Activated CD4-positive, alpha-beta T cell treated with anti-CD3 and anti-CD28 coated beads, Interleukin-2, amount 10 ng/mL, durations not matched to agents 24 days and 14 days (primary cell): ENCODE measurements at regions not wholly inside any gene's neighbourhood (a gene's known extent, or its start where the extent isn't known, plus 50 kb on each side); places are given as distances from the start of the nearest gene placed in this dataset.

Experiments used
- DNase-seq: peaks from one replicate; pipeline ENCODE4 v3.0.0; 2022
- H3K27ac Mint-ChIP-seq: one replicate; pipeline ENCODE4 v1.8.0; 2022; ENCODE audit warnings: mild to moderate bottlenecking, mixed read lengths
- H3K27me3 Mint-ChIP-seq: one replicate; pipeline ENCODE4 v1.8.0; 2022; ENCODE audit warnings: mixed read lengths
- H3K36me3 Mint-ChIP-seq: one replicate; pipeline ENCODE4 v1.8.0; 2022; ENCODE audit warnings: low read depth, mild to moderate bottlenecking, mixed read lengths
- H3K4me1 Mint-ChIP-seq: one replicate; pipeline ENCODE4 v1.8.0; 2021; ENCODE audit warnings: mixed read lengths
- H3K4me3 Mint-ChIP-seq: one replicate; pipeline ENCODE4 v1.8.0; 2022; ENCODE audit warnings: mild to moderate bottlenecking, moderate library complexity, mixed read lengths
- H3K9me3 Mint-ChIP-seq: one replicate; pipeline ENCODE4 v1.8.0; 2021; ENCODE audit warnings: mixed read lengths
- intact Hi-C: fragments of 100-400 bp; cut with micrococcal nuclease; formaldehyde crosslinking; loops from one replicate; pipeline ENCODE4 v1.15.1; 2023

- Mint-ChIP-seq H3K4me3 (no peak overlapping the region), H3K27ac (no peak overlapping the region), H3K27me3 (no peaks in the 10 kb centered on the region), H3K4me1 (no peaks in the 10 kb centered on the region), H3K36me3 (no peaks in the 10 kb centered on the region), H3K9me3 (no peaks in the 10 kb centered on the region)
- intact Hi-C loops: no loop called here
- DNase-seq: no peak
Observed at GRCh38 chr1:238135708-238136664, 245.3 kb upstream of the ZP4 start.

- H3K4me1 Mint-ChIP-seq: no peaks in the 10 kb centered on the region
- no peak overlapping the region for H3K4me3 Mint-ChIP-seq
- no peaks in the 10 kb centered on the region for H3K36me3 Mint-ChIP-seq
- intact Hi-C loops: no loop called here
- H3K9me3 Mint-ChIP-seq: no peaks in the 10 kb centered on the region
- no peak overlapping the region for H3K27ac Mint-ChIP-seq
- DNase-seq: no peak
- H3K27me3 Mint-ChIP-seq: no peaks in the 10 kb centered on the region
Observed at GRCh38 chr1:238129677-238130076, 239.0 kb upstream of the ZP4 start.

- DNase-seq: no peak
- Mint-ChIP-seq H3K9me3 (no peaks in the 10 kb centered on the region), H3K36me3 (no peaks in the 10 kb centered on the region), H3K27me3 (no peaks in the 10 kb centered on the region), H3K27ac (no peak overlapping the region), H3K4me3 (no peak overlapping the region), H3K4me1 (no peaks in the 10 kb centered on the region)
- intact Hi-C loops: no loop called here
Observed at GRCh38 chr1:238123201-238123600, 232.5 kb upstream of the ZP4 start.

GRCh38 chr1:238119861-238120260, 229.1 kb upstream of the ZP4 start:
- DNase-seq: no peak
- peaks cover 4% of the 10 kb centered on the region for H3K9me3 Mint-ChIP-seq
- no peaks in the 10 kb centered on the region for H3K27me3 Mint-ChIP-seq
- H3K4me3 Mint-ChIP-seq: no peak overlapping the region
- no peaks in the 10 kb centered on the region for H3K4me1 Mint-ChIP-seq
- intact Hi-C loops: no loop called here
- no peak overlapping the region for H3K27ac Mint-ChIP-seq
- H3K36me3 Mint-ChIP-seq: no peaks in the 10 kb centered on the region

- intact Hi-C loops: no loop called here
- Mint-ChIP-seq H3K27ac (no peak overlapping the region), H3K27me3 (no peaks in the 10 kb centered on the region), H3K9me3 (peaks cover 4% of the 10 kb centered on the region), H3K4me3 (no peak overlapping the region), H3K4me1 (no peaks in the 10 kb centered on the region), H3K36me3 (no peaks in the 10 kb centered on the region)
- no peak for DNase-seq
Observed at GRCh38 chr1:238119060-238119459, 228.3 kb upstream of the ZP4 start.

GRCh38 chr1:238115852-238116251, 225.1 kb upstream of the ZP4 start:
- H3K27ac Mint-ChIP-seq: no peak overlapping the region
- no peak for DNase-seq
- no peak overlapping the region for H3K4me3 Mint-ChIP-seq
- H3K9me3 Mint-ChIP-seq: peaks cover 4% of the 10 kb centered on the region
- H3K4me1 Mint-ChIP-seq: no peaks in the 10 kb centered on the region
- H3K36me3 Mint-ChIP-seq: no peaks in the 10 kb centered on the region
- intact Hi-C loops: no loop called here
- no peaks in the 10 kb centered on the region for H3K27me3 Mint-ChIP-seq

GRCh38 chr1:238112952-238113621, 222.4 kb upstream of the ZP4 start:
- H3K27ac Mint-ChIP-seq: no peak overlapping the region
- H3K36me3 Mint-ChIP-seq: no peaks in the 10 kb centered on the region
- no peak for DNase-seq
- H3K4me1 Mint-ChIP-seq: no peaks in the 10 kb centered on the region
- intact Hi-C loops: no loop called here
- peaks cover 4% of the 10 kb centered on the region for H3K9me3 Mint-ChIP-seq
- no peaks in the 10 kb centered on the region for H3K27me3 Mint-ChIP-seq
- H3K4me3 Mint-ChIP-seq: no peak overlapping the region

- intact Hi-C loops: no loop called here
- Mint-ChIP-seq H3K27me3 (no peaks in the 10 kb centered on the region), H3K36me3 (no peaks in the 10 kb centered on the region), H3K27ac (no peak overlapping the region), H3K4me3 (no peak overlapping the region), H3K4me1 (no peaks in the 10 kb centered on the region), H3K9me3 (no peaks in the 10 kb centered on the region)
- DNase-seq: no peak
Observed at GRCh38 chr1:238111516-238111915, 220.8 kb upstream of the ZP4 start.

GRCh38 chr1:238111081-238111480, 220.4 kb upstream of the ZP4 start:
- H3K27ac Mint-ChIP-seq: no peak overlapping the region
- intact Hi-C loops: no loop called here
- no peak for DNase-seq

GRCh38 chr1:238108417-238108816, 217.7 kb upstream of the ZP4 start:
- intact Hi-C loops: no loop called here
- Mint-ChIP-seq H3K4me3 (no peak overlapping the region), H3K4me1 (no peaks in the 10 kb centered on the region), H3K36me3 (no peaks in the 10 kb centered on the region), H3K27me3 (no peaks in the 10 kb centered on the region), H3K9me3 (no peaks in the 10 kb centered on the region), H3K27ac (no peak overlapping the region)
- no peak for DNase-seq

More at GRCh38 chr1:238111081-238111480, 220.4 kb upstream of the ZP4 start:
- H3K4me3 Mint-ChIP-seq: no peak overlapping the region
- H3K27me3 Mint-ChIP-seq: no peaks in the 10 kb centered on the region
- H3K36me3 Mint-ChIP-seq: no peaks in the 10 kb centered on the region
- H3K4me1 Mint-ChIP-seq: no peaks in the 10 kb centered on the region
- no peaks in the 10 kb centered on the region for H3K9me3 Mint-ChIP-seq

GRCh38 chr1:238107322-238107721, 216.6 kb upstream of the ZP4 start:
- no peaks in the 10 kb centered on the region for H3K4me1 Mint-ChIP-seq
- no peak overlapping the region for H3K4me3 Mint-ChIP-seq
- no peak for DNase-seq
- no peaks in the 10 kb centered on the region for H3K27me3 Mint-ChIP-seq
- intact Hi-C loops: no loop called here
- no peaks in the 10 kb centered on the region for H3K36me3 Mint-ChIP-seq
- no peaks in the 10 kb centered on the region for H3K9me3 Mint-ChIP-seq
- no peak overlapping the region for H3K27ac Mint-ChIP-seq

- Mint-ChIP-seq H3K4me3 (no peak overlapping the region), H3K27me3 (no peaks in the 10 kb centered on the region), H3K36me3 (no peaks in the 10 kb centered on the region), H3K27ac (no peak overlapping the region), H3K4me1 (no peaks in the 10 kb centered on the region), H3K9me3 (no peaks in the 10 kb centered on the region)
- no peak for DNase-seq
- intact Hi-C loops: no loop called here
Observed at GRCh38 chr1:238104752-238105151, 214.0 kb upstream of the ZP4 start.

- H3K36me3 Mint-ChIP-seq: no peaks in the 10 kb centered on the region
- no peak overlapping the region for H3K4me3 Mint-ChIP-seq
- H3K4me1 Mint-ChIP-seq: no peaks in the 10 kb centered on the region
- H3K27ac Mint-ChIP-seq: no peak overlapping the region
- H3K9me3 Mint-ChIP-seq: no peaks in the 10 kb centered on the region
- no peak for DNase-seq
- intact Hi-C loops: no loop called here
- H3K27me3 Mint-ChIP-seq: no peaks in the 10 kb centered on the region
Observed at GRCh38 chr1:238101923-238102322, 211.2 kb upstream of the ZP4 start.

- no peak overlapping the region for H3K27ac Mint-ChIP-seq
- no peaks in the 10 kb centered on the region for H3K27me3 Mint-ChIP-seq
- intact Hi-C loops: no loop called here
- H3K4me3 Mint-ChIP-seq: no peak overlapping the region
- H3K36me3 Mint-ChIP-seq: no peaks in the 10 kb centered on the region
- DNase-seq: no peak
- no peaks in the 10 kb centered on the region for H3K4me1 Mint-ChIP-seq
- H3K9me3 Mint-ChIP-seq: no peaks in the 10 kb centered on the region
Observed at GRCh38 chr1:238099871-238100270, 209.1 kb upstream of the ZP4 start.
